Right hindlimb (tissue), 1 donor: ENCODE measurements at regions not wholly inside any gene's neighbourhood (a gene's known extent, or its start where the extent isn't known, plus 50 kb on each side); places are given as distances from the start of the nearest gene placed in this dataset.

Experiments
- DNase-seq: peaks from one replicate; pipeline ENCODE4 v3.0.0-alpha.2; 2018

- DNase-seq = no peak
Measured at GRCh38 chrX:9318213-9318612, 146.6 kb upstream of the TBL1X start.

GRCh38 chrX:9318766-9319165, 146.1 kb upstream of the TBL1X start:
- DNase-seq = no peak

GRCh38 chrX:9320940-9321339, 143.9 kb upstream of the TBL1X start:
- DNase-seq = no peak

GRCh38 chrX:9324676-9325075, 140.2 kb upstream of the TBL1X start:
- DNase-seq = no peak

- no peak for DNase-seq
Measured at GRCh38 chrX:9326369-9326768, 138.5 kb upstream of the TBL1X start.

GRCh38 chrX:9327086-9327746, 137.6 kb upstream of the TBL1X start:
- DNase-seq = no peak

- DNase-seq = no peak
Measured at GRCh38 chrX:9327747-9328145, 137.1 kb upstream of the TBL1X start.

- no peak for DNase-seq
Measured at GRCh38 chrX:9329056-9329455, 135.8 kb upstream of the TBL1X start.

- no peak for DNase-seq
Measured at GRCh38 chrX:9330249-9330982, 134.4 kb upstream of the TBL1X start.

GRCh38 chrX:9333873-9334560, 130.8 kb upstream of the TBL1X start:
- no peak for DNase-seq

- DNase-seq = no peak
Measured at GRCh38 chrX:9335251-9335650, 129.6 kb upstream of the TBL1X start.

GRCh38 chrX:9336456-9336855, 128.4 kb upstream of the TBL1X start:
- no peak for DNase-seq

- peak; percentile 82 for DNase-seq
Measured at GRCh38 chrX:9337046-9337445, 127.8 kb upstream of the TBL1X start.

GRCh38 chrX:9338986-9339385, 125.9 kb upstream of the TBL1X start:
- no peak for DNase-seq

- peak; percentile 85 for DNase-seq
Measured at GRCh38 chrX:9339603-9340491, 125.0 kb upstream of the TBL1X start.

GRCh38 chrX:9340598-9341290, 124.1 kb upstream of the TBL1X start:
- peak; percentile 51 for DNase-seq

GRCh38 chrX:9341291-9342201, 123.3 kb upstream of the TBL1X start:
- DNase-seq = peak; percentile 68

GRCh38 chrX:9342561-9343051, 122.3 kb upstream of the TBL1X start:
- peak; percentile 86 for DNase-seq

GRCh38 chrX:9343971-9344370, 120.9 kb upstream of the TBL1X start:
- DNase-seq = no peak

GRCh38 chrX:9345957-9346356, 118.9 kb upstream of the TBL1X start:
- no peak for DNase-seq
